ENCODE measurements at regions not wholly inside any gene's neighbourhood (a gene's known extent, or its start where the extent isn't known, plus 50 kb on each side); places are given as distances from the start of the nearest gene placed in this dataset.

DNA sequence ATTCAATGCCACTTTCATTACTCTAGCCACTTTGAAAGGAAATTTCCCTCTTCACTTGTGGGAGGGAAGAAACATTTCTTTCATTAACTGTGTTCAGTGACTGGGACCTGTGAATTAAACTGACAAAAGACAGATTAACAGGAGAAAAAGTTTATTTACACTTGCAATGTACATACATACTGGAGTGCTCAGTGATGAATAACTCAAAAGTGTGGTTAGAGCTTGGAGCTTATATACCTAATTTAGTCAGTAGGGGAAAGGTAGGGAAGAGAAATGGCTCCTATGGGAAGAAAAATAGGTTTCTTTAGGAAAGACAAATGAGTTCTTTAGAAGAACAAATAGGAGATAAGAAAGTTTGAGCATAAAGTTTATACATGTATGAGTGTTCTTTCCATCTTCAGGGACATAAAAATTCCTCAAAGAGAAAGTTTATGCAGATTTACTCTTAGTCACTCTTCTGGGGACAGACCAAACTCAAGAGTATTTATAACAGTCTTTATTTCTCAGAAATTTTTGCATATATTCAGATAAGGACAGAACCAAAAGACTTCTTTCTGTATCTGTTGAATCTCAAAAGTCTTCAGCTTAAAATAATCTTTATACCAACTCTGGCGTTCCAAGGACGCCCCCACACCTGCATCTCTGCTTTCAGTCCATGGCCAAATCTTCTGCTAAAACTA, 120.0 kb upstream of the RAI14 start:
- H3K4me3 Mint-ChIP-seq, result no peak overlapping the region
- no peaks in the 10 kb centered on the region for H3K27me3 Mint-ChIP-seq (ENCODE audit: low read depth)
- no peaks in the 10 kb centered on the region for H3K9me3 Mint-ChIP-seq
- DNase-seq (ENCODE audit: low read depth, low spot score), result no peak
- H3K36me3 Mint-ChIP-seq (ENCODE audit: low read depth), result no peaks in the 10 kb centered on the region
- TF ChIP-seq, protein P1, sequence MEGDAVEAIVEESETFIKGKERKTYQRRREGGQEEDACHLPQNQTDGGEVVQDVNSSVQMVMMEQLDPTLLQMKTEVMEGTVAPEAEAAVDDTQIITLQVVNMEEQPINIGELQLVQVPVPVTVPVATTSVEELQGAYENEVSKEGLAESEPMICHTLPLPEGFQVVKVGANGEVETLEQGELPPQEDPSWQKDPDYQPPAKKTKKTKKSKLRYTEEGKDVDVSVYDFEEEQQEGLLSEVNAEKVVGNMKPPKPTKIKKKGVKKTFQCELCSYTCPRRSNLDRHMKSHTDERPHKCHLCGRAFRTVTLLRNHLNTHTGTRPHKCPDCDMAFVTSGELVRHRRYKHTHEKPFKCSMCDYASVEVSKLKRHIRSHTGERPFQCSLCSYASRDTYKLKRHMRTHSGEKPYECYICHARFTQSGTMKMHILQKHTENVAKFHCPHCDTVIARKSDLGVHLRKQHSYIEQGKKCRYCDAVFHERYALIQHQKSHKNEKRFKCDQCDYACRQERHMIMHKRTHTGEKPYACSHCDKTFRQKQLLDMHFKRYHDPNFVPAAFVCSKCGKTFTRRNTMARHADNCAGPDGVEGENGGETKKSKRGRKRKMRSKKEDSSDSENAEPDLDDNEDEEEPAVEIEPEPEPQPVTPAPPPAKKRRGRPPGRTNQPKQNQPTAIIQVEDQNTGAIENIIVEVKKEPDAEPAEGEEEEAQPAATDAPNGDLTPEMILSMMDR (conservative IDR thresholded peaks at IDR 0.05), result no peak
- no peak overlapping the region for H3K27ac Mint-ChIP-seq (ENCODE audit: unreplicated experiment)
- H3K4me1 Mint-ChIP-seq, result no peaks in the 10 kb centered on the region

DNA sequence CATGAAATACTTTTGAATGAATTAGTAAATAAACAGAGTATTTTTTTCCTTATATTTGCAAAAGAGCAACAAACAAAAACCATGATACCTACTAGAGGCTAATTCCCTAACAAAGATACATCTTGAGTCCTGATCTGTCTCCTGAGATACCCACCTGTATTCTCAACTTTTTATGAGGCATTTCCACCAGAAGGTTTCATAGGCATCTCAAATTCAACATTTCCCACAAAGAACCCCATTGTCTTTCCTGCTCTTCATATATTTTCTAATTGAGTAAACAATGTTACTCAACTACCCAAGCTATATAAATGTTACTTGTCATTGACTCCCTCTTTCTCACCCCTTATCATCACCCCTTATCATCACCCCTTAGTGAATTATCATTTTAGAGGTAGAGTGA, 119.4 kb upstream of the RAI14 start:
- TF ChIP-seq, protein P1 (conservative IDR thresholded peaks at IDR 0.05), result no peak
- Mint-ChIP-seq H3K4me1 (no peaks in the 10 kb centered on the region), H3K27ac (ENCODE audit: unreplicated experiment) (no peak overlapping the region), H3K27me3 (ENCODE audit: low read depth) (no peaks in the 10 kb centered on the region), H3K36me3 (ENCODE audit: low read depth) (no peaks in the 10 kb centered on the region), H3K9me3 (no peaks in the 10 kb centered on the region), H3K4me3 (no peak overlapping the region)
- no peak for DNase-seq (ENCODE audit: low read depth, low spot score)

DNA sequence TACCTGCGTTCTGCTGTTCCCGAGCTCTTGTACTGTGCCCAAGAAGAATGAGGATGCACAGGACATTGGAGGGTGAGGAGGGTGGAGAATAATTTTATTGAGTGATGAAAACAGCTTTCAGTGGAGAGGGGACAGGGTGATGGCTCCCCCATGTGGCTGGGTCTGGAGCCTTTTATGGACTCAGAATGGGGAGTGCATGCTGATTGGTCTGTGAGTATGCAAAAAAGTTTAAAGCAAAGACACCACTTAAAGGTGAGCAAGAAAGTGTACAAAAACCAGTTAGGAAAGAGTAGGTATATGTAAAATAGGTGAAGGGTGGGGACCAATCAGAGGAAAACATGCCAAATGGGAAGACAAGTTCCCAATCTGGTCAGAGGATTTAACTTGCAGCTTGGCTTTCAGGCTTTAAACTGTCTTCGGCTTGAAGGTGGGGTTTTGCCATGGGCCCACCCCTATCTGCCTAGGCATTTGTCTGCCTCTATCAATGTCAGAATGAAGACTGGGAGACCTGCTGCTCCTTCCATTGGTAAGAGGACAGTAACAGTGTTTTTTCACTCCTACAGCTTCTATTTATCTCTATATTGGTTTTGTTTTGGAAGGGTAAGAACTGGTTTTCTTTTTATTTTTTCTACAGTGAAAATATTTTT, 118.0 kb upstream of the RAI14 start:
- H3K9me3 Mint-ChIP-seq, result no peaks in the 10 kb centered on the region
- no peaks in the 10 kb centered on the region for H3K36me3 Mint-ChIP-seq (ENCODE audit: low read depth)
- TF ChIP-seq, protein P1 (conservative IDR thresholded peaks at IDR 0.05), result no peak
- H3K27me3 Mint-ChIP-seq (ENCODE audit: low read depth), result no peaks in the 10 kb centered on the region
- no peak overlapping the region for H3K27ac Mint-ChIP-seq (ENCODE audit: unreplicated experiment)
- DNase-seq (ENCODE audit: low read depth, low spot score), result no peak
- H3K4me1 Mint-ChIP-seq, result no peaks in the 10 kb centered on the region
- H3K4me3 Mint-ChIP-seq, result no peak overlapping the region

DNA sequence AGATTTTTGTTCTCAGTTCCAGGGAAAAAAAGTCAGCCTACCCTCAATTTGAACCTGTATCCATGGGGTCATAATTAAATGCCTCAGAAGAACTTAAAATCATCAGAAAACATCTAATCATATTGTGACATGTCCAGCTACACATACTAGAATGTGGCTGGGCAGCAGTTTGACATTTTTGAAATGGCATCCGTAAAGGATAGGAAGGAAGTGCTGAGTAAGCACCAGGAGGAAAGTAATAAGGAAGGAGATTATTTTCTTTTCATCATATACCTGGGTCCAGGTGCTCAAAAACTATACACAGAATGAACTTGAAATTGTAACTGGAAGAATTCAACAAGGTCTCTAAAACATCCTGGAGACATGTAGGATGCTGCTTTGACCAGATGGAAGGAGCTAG, 116.9 kb upstream of the RAI14 start:
- TF ChIP-seq, protein P1 (conservative IDR thresholded peaks at IDR 0.05), result no peak
- no peak for DNase-seq (ENCODE audit: low read depth, low spot score)
- H3K27ac Mint-ChIP-seq (ENCODE audit: unreplicated experiment), result no peak overlapping the region
- H3K4me1 Mint-ChIP-seq, result no peaks in the 10 kb centered on the region
- H3K9me3 Mint-ChIP-seq, result peaks cover 4% of the 10 kb centered on the region
- no peaks in the 10 kb centered on the region for H3K36me3 Mint-ChIP-seq (ENCODE audit: low read depth)
- no peaks in the 10 kb centered on the region for H3K27me3 Mint-ChIP-seq (ENCODE audit: low read depth)
- no peak overlapping the region for H3K4me3 Mint-ChIP-seq

DNA sequence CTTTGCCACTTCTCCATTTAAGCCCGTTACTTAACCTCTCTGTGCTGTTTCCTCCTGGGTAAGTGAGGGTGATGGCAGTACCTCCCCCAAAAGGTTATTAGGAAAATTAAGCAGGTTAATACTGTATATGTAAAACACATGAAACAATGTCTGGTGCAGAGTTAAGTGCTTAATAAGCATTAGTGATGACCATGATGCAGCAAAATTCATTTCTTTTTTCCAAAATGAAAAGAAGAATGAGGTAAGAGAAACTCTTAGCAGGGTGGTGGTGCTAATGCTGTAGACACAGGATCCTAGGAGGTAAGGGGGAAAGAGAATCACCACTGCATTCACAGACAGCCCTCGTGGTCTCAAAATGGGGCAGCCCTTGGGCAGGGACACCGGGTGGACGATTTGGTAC, 115.1 kb upstream of the RAI14 start:
- Mint-ChIP-seq H3K27ac (ENCODE audit: unreplicated experiment) (no peak overlapping the region), H3K4me1 (no peaks in the 10 kb centered on the region), H3K9me3 (peaks cover 9% of the 10 kb centered on the region), H3K36me3 (ENCODE audit: low read depth) (peaks cover 5% of the 10 kb centered on the region), H3K4me3 (no peak overlapping the region), H3K27me3 (ENCODE audit: low read depth) (no peaks in the 10 kb centered on the region)
- no peak for DNase-seq (ENCODE audit: low read depth, low spot score)
- TF ChIP-seq, protein P1 (conservative IDR thresholded peaks at IDR 0.05), result no peak

Measured in neural crest cell (in vitro differentiated cells).